Ascending aorta (tissue), 2 donors: ENCODE measurements at regions not wholly inside any gene's neighbourhood (a gene's known extent, or its start where the extent isn't known, plus 50 kb on each side); places are given as distances from the start of the nearest gene placed in this dataset.
"Not testable (repeated sequence)": the region's sequence is repeated elsewhere in the genome, so short reads cannot be mapped to it uniquely, and the experiment has no call there.

ENCODE experiments used
- DNase-seq, 2 donors: peaks; one replicate each; pipeline ENCODE4 v3.0.0-alpha.2; 2019; ENCODE audit warnings: low spot score in 2 of 2
- H3K27ac ChIP-seq, 2 donors: fragments of 200-600 bp; sonication (generic); one replicate each; pipeline ENCODE4 v1.5.1; 2016 to 2017; ENCODE audit warnings: mild to moderate bottlenecking in 1 of 2
- H3K27me3 ChIP-seq: fragments of 200-600 bp; sonication (generic); one replicate; pipeline ENCODE4 v1.5.1; 2017
- H3K36me3 ChIP-seq, 2 donors: fragments of 200-600 bp; sonication (generic); one replicate each; pipeline ENCODE4 v1.5.1; 2016
- H3K4me1 ChIP-seq, 2 donors: fragments of 200-600 bp; sonication (generic); one replicate each; pipeline ENCODE4 v1.5.1; 2016 to 2017; ENCODE audit warnings: mild to moderate bottlenecking in 1 of 2
- H3K4me3 ChIP-seq, 2 donors: fragments of 200-600 bp; sonication (generic); one replicate each; pipeline ENCODE4 v1.5.1; 2016 to 2017; ENCODE audit warnings: mild to moderate bottlenecking in 1 of 2
- H3K9me3 ChIP-seq, 2 donors: fragments of 200-600 bp; sonication (generic); one replicate each; pipeline ENCODE4 v1.5.1; 2016
- intact Hi-C: fragments of 100-400 bp; cut with DNase I; formaldehyde crosslinking; loops from one replicate; pipeline ENCODE4 v1.15.1; 2023
- TF ChIP-seq, protein P1 (sequence below), 3 experiments: fragments of 200-600 bp in 2 of 3; fragments of 450-650 bp in 1 of 3; sonication (generic) in 2 of 3; IDR thresholded peaks; one replicate each; pipeline ENCODE4 v1.5.1; 2016 to 2019; ENCODE audit warnings: antibody characterized with exemption in 3 of 3, mild to moderate bottlenecking in 1 of 3, moderate library complexity in 1 of 3

DNA sequence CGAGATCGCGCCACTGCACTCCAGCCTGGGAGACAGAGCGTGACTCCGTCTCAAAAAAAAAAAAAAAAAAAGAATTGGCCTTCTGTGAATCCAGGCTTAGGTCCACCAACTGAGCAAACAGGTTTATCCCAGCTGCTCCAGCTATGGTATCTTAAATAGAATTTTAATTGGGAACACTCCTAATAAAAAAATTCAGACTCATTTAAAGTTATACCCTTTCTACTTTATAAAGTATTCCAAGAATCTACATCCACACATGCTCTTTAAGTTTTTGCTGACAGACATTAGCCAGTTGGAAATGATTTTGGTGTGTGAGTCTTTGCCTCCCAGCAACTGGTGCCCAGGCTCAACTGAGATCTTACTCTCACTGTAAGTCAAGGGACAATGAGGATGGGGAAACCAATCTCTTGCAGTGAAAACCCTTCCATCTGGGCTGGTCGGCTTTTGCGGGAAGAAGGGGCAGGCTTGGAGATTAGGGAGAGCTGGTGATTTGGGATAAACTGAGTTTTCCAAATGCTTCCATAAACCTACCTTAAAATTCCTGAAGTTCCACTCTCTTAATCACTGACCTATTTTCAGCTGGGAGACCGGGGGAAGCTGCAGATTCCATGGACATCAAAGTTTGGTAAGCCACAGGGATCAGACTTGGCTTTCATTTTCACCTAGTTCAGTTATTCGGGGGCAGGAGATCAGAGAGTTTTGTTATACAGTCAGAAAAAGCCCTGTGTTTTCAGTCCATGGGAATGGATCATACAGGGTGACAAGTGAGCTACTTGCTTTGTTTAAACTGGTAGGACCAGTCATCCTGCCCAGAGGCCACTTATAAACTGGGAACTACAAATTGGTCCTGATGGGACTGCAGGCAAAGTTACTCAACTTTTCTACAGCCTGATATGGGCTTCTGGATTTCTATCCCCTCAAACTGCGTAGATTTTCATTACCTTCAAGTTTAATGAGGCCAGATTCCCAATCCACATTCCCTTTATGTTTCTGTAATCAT is 89.3 kb upstream of the ZNF746 start:
- DNase-seq = no peak
- peaks cover 40 to 90% of the 10 kb centered on the region in 2 donors for H3K36me3 ChIP-seq
- H3K27ac ChIP-seq = no peak overlapping the region
- intact Hi-C loops = no loop called here
- no peaks in the 10 kb centered on the region for H3K9me3 ChIP-seq
- TF ChIP-seq, protein P1, sequence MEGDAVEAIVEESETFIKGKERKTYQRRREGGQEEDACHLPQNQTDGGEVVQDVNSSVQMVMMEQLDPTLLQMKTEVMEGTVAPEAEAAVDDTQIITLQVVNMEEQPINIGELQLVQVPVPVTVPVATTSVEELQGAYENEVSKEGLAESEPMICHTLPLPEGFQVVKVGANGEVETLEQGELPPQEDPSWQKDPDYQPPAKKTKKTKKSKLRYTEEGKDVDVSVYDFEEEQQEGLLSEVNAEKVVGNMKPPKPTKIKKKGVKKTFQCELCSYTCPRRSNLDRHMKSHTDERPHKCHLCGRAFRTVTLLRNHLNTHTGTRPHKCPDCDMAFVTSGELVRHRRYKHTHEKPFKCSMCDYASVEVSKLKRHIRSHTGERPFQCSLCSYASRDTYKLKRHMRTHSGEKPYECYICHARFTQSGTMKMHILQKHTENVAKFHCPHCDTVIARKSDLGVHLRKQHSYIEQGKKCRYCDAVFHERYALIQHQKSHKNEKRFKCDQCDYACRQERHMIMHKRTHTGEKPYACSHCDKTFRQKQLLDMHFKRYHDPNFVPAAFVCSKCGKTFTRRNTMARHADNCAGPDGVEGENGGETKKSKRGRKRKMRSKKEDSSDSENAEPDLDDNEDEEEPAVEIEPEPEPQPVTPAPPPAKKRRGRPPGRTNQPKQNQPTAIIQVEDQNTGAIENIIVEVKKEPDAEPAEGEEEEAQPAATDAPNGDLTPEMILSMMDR (IDR thresholded peaks at IDR 0.05) = no peak
- no peaks in the 10 kb centered on the region for H3K4me1 ChIP-seq
- H3K4me3 ChIP-seq = no peak overlapping the region
- no peaks in the 10 kb centered on the region for H3K27me3 ChIP-seq

- Histone ChIP-seq H3K27ac (no peak overlapping the region), H3K36me3 (peaks cover 41 to 89% of the 10 kb centered on the region in 2 donors), H3K4me3 (no peak overlapping the region), H3K27me3 (no peaks in the 10 kb centered on the region), H3K9me3 (peaks cover 5 to 19% of the 10 kb centered on the region in 2 donors), H3K4me1 (no peaks in the 10 kb centered on the region)
- TF ChIP-seq, protein P1 (IDR thresholded peaks at IDR 0.05) = no peak
- intact Hi-C loops = no loop called here
- no peak for DNase-seq
Measured at GRCh38 chr7:149584530-149584929, 86.9 kb upstream of the ZNF746 start.

DNA sequence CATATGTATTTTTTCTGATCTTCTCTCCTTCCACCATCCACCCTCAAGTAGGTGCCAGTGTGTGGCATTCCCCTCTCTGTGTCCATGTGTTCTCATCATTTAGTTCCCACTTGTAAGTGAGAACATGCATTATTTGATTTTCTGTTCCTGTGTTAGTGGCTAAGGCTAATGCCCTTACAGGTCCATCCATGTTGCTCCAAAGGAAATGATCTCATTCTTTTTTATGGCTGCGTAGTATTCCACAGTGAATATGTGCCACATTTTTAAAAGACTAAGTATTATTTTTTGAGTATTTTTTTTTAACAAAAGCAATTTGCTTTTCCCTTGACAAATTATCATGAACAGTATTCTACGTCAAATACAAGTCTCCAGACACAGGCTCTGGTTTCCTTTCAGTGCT is 86.4 kb upstream of the ZNF746 start:
- no peaks in the 10 kb centered on the region for H3K4me1 ChIP-seq
- intact Hi-C loops = no loop called here
- H3K4me3 ChIP-seq = no peak overlapping the region
- H3K27ac ChIP-seq = no peak overlapping the region
- peaks cover 41 to 90% of the 10 kb centered on the region in 2 donors for H3K36me3 ChIP-seq
- peaks cover 5 to 24% of the 10 kb centered on the region in 2 donors for H3K9me3 ChIP-seq
- TF ChIP-seq, protein P1 (IDR thresholded peaks at IDR 0.05) = no peak
- no peaks in the 10 kb centered on the region for H3K27me3 ChIP-seq
- no peak for DNase-seq

GRCh38 chr7:149580328-149580727 is 82.7 kb upstream of the ZNF746 start:
- H3K9me3 ChIP-seq = peaks cover 5 to 45% of the 10 kb centered on the region in 2 donors
- no peak overlapping the region for H3K27ac ChIP-seq
- H3K27me3 ChIP-seq = no peaks in the 10 kb centered on the region
- no peak for DNase-seq
- TF ChIP-seq, protein P1 (IDR thresholded peaks at IDR 0.05) = no peak
- intact Hi-C loops = no loop called here
- no peak overlapping the region for H3K4me3 ChIP-seq
- no peaks in the 10 kb centered on the region for H3K4me1 ChIP-seq
- peaks cover 22 to 63% of the 10 kb centered on the region in 2 donors for H3K36me3 ChIP-seq

GRCh38 chr7:149579365-149579764 is 81.8 kb upstream of the ZNF746 start:
- H3K27me3 ChIP-seq, H3K27ac ChIP-seq, intact Hi-C loops, H3K4me1 ChIP-seq, H3K4me3 ChIP-seq, DNase-seq: not testable (repeated sequence)
- H3K36me3 ChIP-seq = peaks cover 22 to 55% of the 10 kb centered on the region in 2 donors
- H3K9me3 ChIP-seq = peaks cover 5 to 51% of the 10 kb centered on the region in 2 donors

DNA sequence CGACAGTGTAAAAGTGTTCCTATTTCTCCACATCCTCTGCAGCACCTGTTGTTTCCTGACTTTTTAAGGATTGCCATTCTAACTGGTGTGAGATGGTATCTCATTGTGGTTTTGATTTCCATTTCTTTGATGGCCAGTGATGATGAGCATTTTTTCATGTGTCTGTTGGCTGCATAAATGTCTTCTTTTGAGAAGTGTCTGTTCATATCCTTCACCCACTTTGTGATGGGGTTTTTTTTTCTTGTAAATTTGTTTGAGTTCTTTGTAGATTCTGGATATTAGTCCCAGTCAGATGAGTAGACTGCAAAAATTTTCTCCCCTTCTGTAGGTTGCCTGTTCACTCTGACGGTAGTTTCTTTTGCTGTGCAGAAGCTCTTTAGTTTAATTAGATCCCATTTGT is 76.8 kb upstream of the ZNF746 start:
- intact Hi-C loops, H3K36me3 ChIP-seq, H3K27ac ChIP-seq, H3K27me3 ChIP-seq, DNase-seq, H3K4me1 ChIP-seq, H3K4me3 ChIP-seq: not testable (repeated sequence)
- peaks cover 17 to 74% of the 10 kb centered on the region in 2 donors for H3K9me3 ChIP-seq
